ENCODE measurements at regions not wholly inside any gene's neighbourhood (a gene's known extent, or its start where the extent isn't known, plus 50 kb on each side); places are given as distances from the start of the nearest gene placed in this dataset.
"Not testable (repeated sequence)": the region's sequence is repeated elsewhere in the genome, so short reads cannot be mapped to it uniquely, and the experiment has no call there.

DNA sequence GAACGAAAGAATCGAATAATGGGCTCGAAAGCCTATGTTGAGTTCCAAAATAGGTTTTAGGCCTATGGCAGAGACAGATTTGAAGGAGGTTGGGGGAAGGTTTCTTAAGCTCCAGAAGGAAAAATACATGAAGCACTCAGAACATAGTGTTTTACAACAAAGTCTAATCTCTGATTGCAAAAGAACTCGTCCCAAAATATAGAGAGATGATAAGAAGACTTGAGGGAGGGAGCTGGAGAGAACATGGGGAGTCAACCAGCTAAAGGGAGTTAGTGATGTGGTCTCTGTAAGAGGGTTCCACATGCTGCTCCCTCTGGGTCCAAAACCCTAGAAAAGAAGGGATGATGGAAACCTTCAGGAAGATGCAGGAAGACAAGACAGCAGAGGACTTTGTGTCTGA lies 54.8 kb upstream of the DAAM1 start:
- H3K4me1 ChIP-seq: peaks cover 0 to 6% (median 0%) of the 10 kb centered on the region in 6 donors
- H3K4me3 ChIP-seq: no peak overlapping the region
- no peaks in the 10 kb centered on the region for H3K36me3 ChIP-seq
- peaks cover 0 to 7% (median 0%) of the 10 kb centered on the region in 7 donors for H3K27me3 ChIP-seq (replicated peaks in 1 of 7)
- intact Hi-C loops (cut with DNase I; ENCODE audit: low total_unique reads): no loop called here
- TF ChIP-seq POLR2AphosphoS5 (IDR thresholded peaks at IDR 0.05) (no peak), POLR2A (IDR thresholded peaks at IDR 0.05) (no peak)
- TF ChIP-seq, protein P1, sequence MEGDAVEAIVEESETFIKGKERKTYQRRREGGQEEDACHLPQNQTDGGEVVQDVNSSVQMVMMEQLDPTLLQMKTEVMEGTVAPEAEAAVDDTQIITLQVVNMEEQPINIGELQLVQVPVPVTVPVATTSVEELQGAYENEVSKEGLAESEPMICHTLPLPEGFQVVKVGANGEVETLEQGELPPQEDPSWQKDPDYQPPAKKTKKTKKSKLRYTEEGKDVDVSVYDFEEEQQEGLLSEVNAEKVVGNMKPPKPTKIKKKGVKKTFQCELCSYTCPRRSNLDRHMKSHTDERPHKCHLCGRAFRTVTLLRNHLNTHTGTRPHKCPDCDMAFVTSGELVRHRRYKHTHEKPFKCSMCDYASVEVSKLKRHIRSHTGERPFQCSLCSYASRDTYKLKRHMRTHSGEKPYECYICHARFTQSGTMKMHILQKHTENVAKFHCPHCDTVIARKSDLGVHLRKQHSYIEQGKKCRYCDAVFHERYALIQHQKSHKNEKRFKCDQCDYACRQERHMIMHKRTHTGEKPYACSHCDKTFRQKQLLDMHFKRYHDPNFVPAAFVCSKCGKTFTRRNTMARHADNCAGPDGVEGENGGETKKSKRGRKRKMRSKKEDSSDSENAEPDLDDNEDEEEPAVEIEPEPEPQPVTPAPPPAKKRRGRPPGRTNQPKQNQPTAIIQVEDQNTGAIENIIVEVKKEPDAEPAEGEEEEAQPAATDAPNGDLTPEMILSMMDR (IDR thresholded peaks at IDR 0.05 in 8 of 11, conservative IDR thresholded peaks at IDR 0.05 in 3 of 11): no peak
- H3K9me3 ChIP-seq: no peaks in the 10 kb centered on the region
- 87 to 92% (median 91%) methylated on average over 4 of the region's 4 CpGs for WGBS, 5 donors
- H3K27ac ChIP-seq: no peak overlapping the region
- no peak for DNase-seq

DNA sequence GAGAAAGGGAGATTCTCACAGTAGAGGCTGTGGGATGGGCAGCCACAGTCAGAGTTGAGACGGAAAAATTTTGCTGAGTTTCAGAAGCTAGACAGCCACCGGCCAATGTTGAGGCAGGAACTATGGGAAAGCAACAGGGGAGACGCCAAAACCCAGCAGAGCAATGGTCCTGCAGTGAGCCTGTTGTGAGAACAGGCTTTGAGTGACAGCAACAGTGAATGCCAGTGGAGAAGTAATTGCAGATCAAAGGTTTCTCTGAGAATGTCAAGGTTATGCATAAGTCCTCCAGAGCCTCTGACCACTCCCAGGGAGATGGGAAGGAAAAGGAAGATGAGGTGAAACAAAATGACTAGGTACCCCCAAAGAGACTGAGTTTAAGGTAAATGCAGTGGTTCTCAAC lies 54.2 kb upstream of the DAAM1 start:
- H3K4me3 ChIP-seq: no peak overlapping the region
- 80 to 96% (median 86%) methylated on average over 3 of the region's 3 CpGs for WGBS, 5 donors
- intact Hi-C loops (cut with DNase I; ENCODE audit: low total_unique reads): no loop called here
- DNase-seq: no peak
- no peak for TF ChIP-seq POLR2A (IDR thresholded peaks at IDR 0.05)
- TF ChIP-seq, protein P1 (IDR thresholded peaks at IDR 0.05 in 8 of 11, conservative IDR thresholded peaks at IDR 0.05 in 3 of 11): no peak
- TF ChIP-seq POLR2AphosphoS5 (IDR thresholded peaks at IDR 0.05): no peak
- H3K27me3 ChIP-seq (replicated peaks in 1 of 7): peaks cover 0 to 4% (median 0%) of the 10 kb centered on the region in 7 donors
- H3K9me3 ChIP-seq: no peaks in the 10 kb centered on the region
- no peak overlapping the region for H3K27ac ChIP-seq
- no peaks in the 10 kb centered on the region for H3K36me3 ChIP-seq
- H3K4me1 ChIP-seq: peaks cover 0 to 6% (median 0%) of the 10 kb centered on the region in 6 donors

DNA sequence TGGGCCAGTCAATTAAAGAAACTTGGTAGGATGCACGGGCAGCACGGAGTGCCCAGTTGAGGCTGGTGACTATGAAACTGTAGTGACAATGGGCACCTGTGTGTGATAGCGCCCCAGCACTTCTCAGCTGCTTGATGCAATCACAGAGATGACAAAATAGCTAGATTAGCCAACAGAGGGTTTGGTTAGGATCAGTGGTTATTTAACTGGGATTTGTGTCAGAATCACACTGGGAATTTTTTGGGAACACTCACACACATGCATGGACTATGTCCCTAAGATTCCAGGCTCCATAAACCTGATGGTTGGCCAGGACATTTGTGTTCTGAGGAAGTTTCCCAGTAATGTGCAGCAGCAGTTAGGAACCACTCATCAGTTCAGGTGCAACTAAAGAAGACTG lies 51.2 kb upstream of the DAAM1 start:
- intact Hi-C loops (cut with DNase I; ENCODE audit: low total_unique reads): no loop called here
- 84 to 93% (median 87%) methylated on average over 3 of the region's 3 CpGs for WGBS, 5 donors
- TF ChIP-seq POLR2AphosphoS5 (IDR thresholded peaks at IDR 0.05): no peak
- TF ChIP-seq POLR2A (IDR thresholded peaks at IDR 0.05): no peak
- TF ChIP-seq, protein P1 (IDR thresholded peaks at IDR 0.05 in 8 of 11, conservative IDR thresholded peaks at IDR 0.05 in 3 of 11): no peak

DNA sequence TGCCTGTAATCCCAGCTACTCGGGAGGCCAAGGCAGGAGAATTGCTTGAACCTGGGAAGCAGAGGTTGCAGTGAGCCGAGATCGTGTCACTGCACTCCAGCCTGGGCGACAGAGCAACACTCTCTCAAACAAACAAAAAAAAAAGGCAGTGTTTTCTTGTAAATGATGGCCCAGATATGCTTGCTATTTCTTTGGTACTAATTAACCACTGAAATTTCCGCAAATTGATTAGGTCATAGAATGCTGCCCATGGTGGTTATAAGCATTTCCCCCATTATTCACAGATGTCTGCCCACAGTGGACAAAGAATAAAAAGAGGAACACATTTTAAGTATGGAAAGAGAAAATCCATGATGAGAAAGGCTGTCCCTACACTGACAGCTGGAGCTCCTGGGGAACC lies 49.9 kb upstream of the DAAM1 start:
- 72 to 77% (median 73%) methylated on average over 5 of the region's 5 CpGs for WGBS, 5 donors
- H3K4me1 ChIP-seq; H3K4me3 ChIP-seq; intact Hi-C loops (cut with DNase I; ENCODE audit: low total_unique reads); DNase-seq; H3K27ac ChIP-seq; H3K27me3 ChIP-seq (replicated peaks in 1 of 7); H3K9me3 ChIP-seq; H3K36me3 ChIP-seq: not testable (repeated sequence)

More for the DNA sequence above, 51.2 kb upstream of the DAAM1 start:
- Histone ChIP-seq H3K27me3 (replicated peaks in 1 of 7) (no peaks in the 10 kb centered on the region), H3K9me3 (no peaks in the 10 kb centered on the region), H3K27ac (no peak overlapping the region), H3K36me3 (no peaks in the 10 kb centered on the region), H3K4me3 (no peak overlapping the region), H3K4me1 (no peaks in the 10 kb centered on the region)
- no peak for DNase-seq
